ENCODE measurements at regions not wholly inside any gene's neighbourhood (a gene's known extent, or its start where the extent isn't known, plus 50 kb on each side); places are given as distances from the start of the nearest gene placed in this dataset.

DNA sequence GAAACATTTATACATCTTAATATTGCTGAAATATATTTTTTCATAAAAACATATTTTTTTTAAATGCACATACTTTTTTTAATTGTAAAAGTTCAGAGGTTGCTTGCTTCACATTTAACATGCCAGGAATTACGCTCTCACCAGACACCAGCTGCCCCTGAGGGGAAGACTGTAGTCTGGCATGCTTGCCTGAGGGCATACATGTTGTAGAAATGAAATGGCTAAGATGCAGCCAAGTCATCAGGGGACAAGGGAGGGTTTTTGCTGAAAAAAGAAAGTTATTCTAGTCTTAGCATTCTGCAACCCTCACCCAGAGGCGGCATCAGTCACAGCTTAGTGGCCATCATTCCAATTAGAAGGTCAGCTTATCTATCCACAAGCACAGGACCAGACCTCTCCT lies 426.7 kb upstream of the FTMT start:
- no peak for TF ChIP-seq CTCF (IDR thresholded peaks at IDR 0.05)
- TF ChIP-seq EZH2 (IDR thresholded peaks at IDR 0.05; ENCODE audit: borderline replicate concordance, insufficient read depth, low read depth, low read length, poor library complexity, severe bottlenecking): no peak

All from B cell (primary cell).